ENCODE measurements at regions not wholly inside any gene's neighbourhood (a gene's known extent, or its start where the extent isn't known, plus 50 kb on each side); places are given as distances from the start of the nearest gene placed in this dataset.

DNA sequence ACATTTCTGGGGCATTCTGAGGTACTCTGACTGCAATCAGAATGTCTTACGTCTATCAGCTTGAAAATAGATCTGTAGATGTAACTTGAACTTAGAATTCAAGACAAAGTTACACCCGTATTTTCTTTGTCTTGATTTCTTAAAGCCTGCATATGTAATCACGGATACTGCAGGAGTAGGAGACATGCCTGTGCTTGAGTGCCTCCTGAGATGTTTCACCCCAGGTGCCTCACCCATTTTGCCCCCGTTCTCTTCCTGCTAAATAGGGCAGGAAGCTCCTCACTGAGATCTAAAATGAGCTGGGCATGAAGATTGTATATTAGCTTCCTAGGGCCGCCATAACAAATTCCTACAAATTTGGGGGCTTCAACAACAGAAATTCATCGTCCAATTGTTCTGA lies 131.9 kb downstream of the RDH14 start:
- Histone ChIP-seq H3K27ac (no peak overlapping the region), H3K4me3 (replicated peaks in 1 of 3) (no peak overlapping the region), H3K27me3 (no peaks in the 10 kb centered on the region), H3K4me1 (no peaks in the 10 kb centered on the region), H3K36me3 (no peaks in the 10 kb centered on the region), H3K9me3 (no peaks in the 10 kb centered on the region)
- TF ChIP-seq, protein P1, sequence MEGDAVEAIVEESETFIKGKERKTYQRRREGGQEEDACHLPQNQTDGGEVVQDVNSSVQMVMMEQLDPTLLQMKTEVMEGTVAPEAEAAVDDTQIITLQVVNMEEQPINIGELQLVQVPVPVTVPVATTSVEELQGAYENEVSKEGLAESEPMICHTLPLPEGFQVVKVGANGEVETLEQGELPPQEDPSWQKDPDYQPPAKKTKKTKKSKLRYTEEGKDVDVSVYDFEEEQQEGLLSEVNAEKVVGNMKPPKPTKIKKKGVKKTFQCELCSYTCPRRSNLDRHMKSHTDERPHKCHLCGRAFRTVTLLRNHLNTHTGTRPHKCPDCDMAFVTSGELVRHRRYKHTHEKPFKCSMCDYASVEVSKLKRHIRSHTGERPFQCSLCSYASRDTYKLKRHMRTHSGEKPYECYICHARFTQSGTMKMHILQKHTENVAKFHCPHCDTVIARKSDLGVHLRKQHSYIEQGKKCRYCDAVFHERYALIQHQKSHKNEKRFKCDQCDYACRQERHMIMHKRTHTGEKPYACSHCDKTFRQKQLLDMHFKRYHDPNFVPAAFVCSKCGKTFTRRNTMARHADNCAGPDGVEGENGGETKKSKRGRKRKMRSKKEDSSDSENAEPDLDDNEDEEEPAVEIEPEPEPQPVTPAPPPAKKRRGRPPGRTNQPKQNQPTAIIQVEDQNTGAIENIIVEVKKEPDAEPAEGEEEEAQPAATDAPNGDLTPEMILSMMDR (IDR thresholded peaks at IDR 0.05): no peak
- TF ChIP-seq POLR2A (IDR thresholded peaks at IDR 0.05): no peak
- WGBS, 2 donors: 84 to 90% methylated on average over 6 of the region's 6 CpGs
- intact Hi-C loops (cut with DNase I): no loop called here
- DNase-seq: no peak

DNA sequence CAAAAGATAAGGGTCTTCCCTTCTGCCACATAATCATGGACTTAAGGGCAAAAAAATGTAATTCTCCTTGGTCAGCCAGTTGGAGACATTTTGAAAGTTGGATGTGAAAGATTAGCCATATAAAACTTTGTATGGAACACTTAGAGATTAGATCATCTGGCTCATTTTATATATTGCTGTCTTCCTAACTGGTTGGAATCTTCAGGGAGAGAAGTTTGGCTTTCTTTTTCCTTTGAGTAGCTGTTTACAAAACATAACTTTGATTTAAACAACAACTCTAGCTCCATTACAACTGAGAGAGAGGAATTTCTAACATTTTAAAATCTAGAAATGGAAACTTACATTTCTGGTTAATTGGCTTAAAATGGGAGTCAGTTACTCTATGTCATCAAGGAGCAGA lies 132.7 kb downstream of the RDH14 start:
- no peak for TF ChIP-seq POLR2A (IDR thresholded peaks at IDR 0.05)
- TF ChIP-seq, protein P1 (IDR thresholded peaks at IDR 0.05): no peak
- Histone ChIP-seq H3K27ac (no peak overlapping the region), H3K4me1 (no peaks in the 10 kb centered on the region), H3K27me3 (no peaks in the 10 kb centered on the region), H3K9me3 (no peaks in the 10 kb centered on the region), H3K36me3 (no peaks in the 10 kb centered on the region), H3K4me3 (replicated peaks in 1 of 3) (no peak overlapping the region)
- intact Hi-C loops (cut with DNase I): no loop called here
- no peak for DNase-seq

DNA sequence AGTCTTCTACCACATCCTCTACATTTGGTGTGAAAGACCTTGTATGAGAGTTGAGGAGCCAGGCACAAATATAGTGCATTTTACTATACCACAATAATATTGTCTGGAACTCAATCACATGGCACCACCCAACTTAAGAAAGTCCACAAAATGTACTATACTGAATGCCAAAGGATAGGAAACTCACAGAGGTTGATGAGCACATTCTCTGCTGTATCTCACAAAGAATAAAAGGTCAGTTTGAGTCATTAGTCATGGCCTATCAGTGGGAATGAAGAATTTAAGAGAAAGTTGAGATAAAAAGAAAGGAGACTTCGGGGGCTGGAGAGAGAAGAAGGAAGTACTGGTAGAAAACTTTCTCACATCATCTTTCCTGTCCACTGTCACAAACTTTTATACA lies 134.3 kb downstream of the RDH14 start:
- WGBS, 2 donors: 78 to 87% methylated on average over 1 of the region's 1 CpG
- Histone ChIP-seq H3K4me3 (replicated peaks in 1 of 3) (no peak overlapping the region), H3K27me3 (no peaks in the 10 kb centered on the region), H3K9me3 (no peaks in the 10 kb centered on the region), H3K27ac (no peak overlapping the region), H3K4me1 (no peaks in the 10 kb centered on the region), H3K36me3 (no peaks in the 10 kb centered on the region)
- no peak for DNase-seq
- no peak for TF ChIP-seq POLR2A (IDR thresholded peaks at IDR 0.05)
- TF ChIP-seq, protein P1 (IDR thresholded peaks at IDR 0.05): no peak
- intact Hi-C loops (cut with DNase I): no loop called here

DNA sequence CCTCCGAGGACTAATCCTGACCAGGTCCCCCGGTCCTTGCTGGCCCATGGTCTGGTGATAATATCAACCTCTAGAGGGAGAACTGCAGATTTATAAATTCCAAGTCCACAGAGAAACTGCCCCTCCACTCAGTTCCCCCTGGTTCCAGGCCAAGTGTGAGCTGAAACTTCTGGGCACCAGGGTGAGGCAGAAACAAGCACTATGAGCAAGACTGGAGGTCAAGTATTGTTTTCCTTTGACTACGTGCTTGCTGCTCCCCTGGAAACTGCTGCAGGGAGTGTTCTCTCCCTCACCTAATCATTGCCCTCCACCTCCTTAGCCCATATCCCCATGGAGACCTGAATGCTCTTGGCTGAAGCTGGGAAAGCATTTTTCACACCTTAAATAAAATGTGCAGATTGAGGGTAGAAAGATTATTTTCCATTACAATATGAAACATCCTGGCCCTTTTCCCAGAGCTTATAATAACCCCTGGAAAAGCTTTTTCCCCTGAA lies 135.2 kb downstream of the RDH14 start:
- 36 to 51% methylated on average over 3 of the region's 3 CpGs for WGBS, 2 donors
- no peaks in the 10 kb centered on the region for H3K9me3 ChIP-seq
- intact Hi-C loops (cut with DNase I): no loop called here
- no peaks in the 10 kb centered on the region for H3K27me3 ChIP-seq
- no peak for TF ChIP-seq POLR2A (IDR thresholded peaks at IDR 0.05)
- TF ChIP-seq, protein P1 (IDR thresholded peaks at IDR 0.05): no peak
- H3K4me1 ChIP-seq: no peaks in the 10 kb centered on the region
- H3K36me3 ChIP-seq: no peaks in the 10 kb centered on the region
- DNase-seq: no peak
- no peak overlapping the region for H3K27ac ChIP-seq
- H3K4me3 ChIP-seq (replicated peaks in 1 of 3): no peak overlapping the region

- H3K36me3 ChIP-seq: no peaks in the 10 kb centered on the region
- no peak for TF ChIP-seq POLR2A (IDR thresholded peaks at IDR 0.05)
- TF ChIP-seq, protein P1 (IDR thresholded peaks at IDR 0.05): no peak
- intact Hi-C loops (cut with DNase I): no loop called here
- no peaks in the 10 kb centered on the region for H3K9me3 ChIP-seq
- no peaks in the 10 kb centered on the region for H3K27me3 ChIP-seq
- H3K4me1 ChIP-seq: no peaks in the 10 kb centered on the region
- no peak overlapping the region for H3K27ac ChIP-seq
- DNase-seq: no peak
- H3K4me3 ChIP-seq (replicated peaks in 1 of 3): no peak overlapping the region
Measured at GRCh38 chr2:18423636-18424035, 136.8 kb downstream of the RDH14 start.
